ENCODE measurements at regions not wholly inside any gene's neighbourhood (a gene's known extent, or its start where the extent isn't known, plus 50 kb on each side); places are given as distances from the start of the nearest gene placed in this dataset.

- TF ChIP-seq POLR2A (IDR thresholded peaks at IDR 0.05; ENCODE audit: low read depth, low read length) (no peak), POLR2AphosphoS5 (IDR thresholded peaks at IDR 0.05; ENCODE audit: low read depth, low read length) (no peak), SPI1 (IDR thresholded peaks at IDR 0.05; ENCODE audit: low read depth, low read length) (no peak), PAX5 (IDR thresholded peaks at IDR 0.05; ENCODE audit: insufficient read depth, low read length, severe bottlenecking) (no peak)
Observed at GRCh38 chr5:39580702-39581453, 156.1 kb upstream of the DAB2 start.

Measured in GM12891 (cell line).